Stimulated activated CD4-positive, alpha-beta T cell treated with anti-CD3 and anti-CD28 coated beads, Interleukin-15, amount 100 ng/mL, for 1 hour (primary cell): ENCODE measurements at regions not wholly inside any gene's neighbourhood (a gene's known extent, or its start where the extent isn't known, plus 50 kb on each side); places are given as distances from the start of the nearest gene placed in this dataset.
"Not testable (repeated sequence)": the region's sequence is repeated elsewhere in the genome, so short reads cannot be mapped to it uniquely, and the experiment has no call there.

Experiments used
- DNase-seq, 2 donors: peaks; one replicate each; pipeline ENCODE4 v3.0.0-alpha.2; 2020; ENCODE audit warnings: low read depth in 1 of 2, low spot score in 1 of 2

- DNase-seq: no peak
These were observed 91.0 kb upstream of the SSTR4 start for GRCh38 chr20:22944062-22944461.

GRCh38 chr20:22944936-22945335 is 90.2 kb upstream of the SSTR4 start:
- no peak for DNase-seq

- no peak for DNase-seq
These were observed 88.5 kb upstream of the SSTR4 start for GRCh38 chr20:22946596-22946995.

- DNase-seq: no peak
These were observed 85.6 kb upstream of the SSTR4 start for GRCh38 chr20:22949331-22950109.

- DNase-seq: no peak
These were observed 83.1 kb upstream of the SSTR4 start for GRCh38 chr20:22951966-22952365.

GRCh38 chr20:22954661-22955060 is 80.5 kb upstream of the SSTR4 start:
- no peak for DNase-seq

- DNase-seq: no peak
These were observed 76.7 kb upstream of the SSTR4 start for GRCh38 chr20:22958390-22958789.

- no peak for DNase-seq
These were observed 72.3 kb upstream of the SSTR4 start for GRCh38 chr20:22962567-22963439.

GRCh38 chr20:22963581-22963980 is 71.5 kb upstream of the SSTR4 start:
- no peak for DNase-seq

- DNase-seq: no peak
These were observed 68.2 kb upstream of the SSTR4 start for GRCh38 chr20:22966787-22967464.

GRCh38 chr20:22967706-22968105 is 67.4 kb upstream of the SSTR4 start:
- not testable (repeated sequence) for DNase-seq

GRCh38 chr20:22969031-22969430 is 66.1 kb upstream of the SSTR4 start:
- not testable (repeated sequence) for DNase-seq

GRCh38 chr20:22971077-22971476 is 64.0 kb upstream of the SSTR4 start:
- not testable (repeated sequence) for DNase-seq

GRCh38 chr20:22974354-22974753 is 60.8 kb upstream of the SSTR4 start:
- no peak for DNase-seq

- no peak for DNase-seq
These were observed 57.9 kb upstream of the SSTR4 start for GRCh38 chr20:22977047-22977785.

GRCh38 chr20:22984008-22984407 is 51.1 kb upstream of the SSTR4 start:
- no peak for DNase-seq

- DNase-seq: no peak
These were observed 50.5 kb upstream of the SSTR4 start for GRCh38 chr20:22984606-22985005.

GRCh38 chr20:22985239-22985778 is 49.8 kb upstream of the SSTR4 start:
- DNase-seq: no peak
